T-helper 1 cell treated with Interleukin-12 subunit alpha and Interleukin-12 subunit beta and Interleukin-4 antibody, amounts not matched to agents 30 μg/mL and 1 μg/mL, for 36 hours (primary cell): ENCODE measurements at regions not wholly inside any gene's neighbourhood (a gene's known extent, or its start where the extent isn't known, plus 50 kb on each side); places are given as distances from the start of the nearest gene placed in this dataset.

Source experiments
- H3K27ac Mint-ChIP-seq: one replicate; pipeline ENCODE4 v1.8.0; 2021; ENCODE audit warnings: mild to moderate bottlenecking, mixed read lengths
- H3K27me3 Mint-ChIP-seq: one replicate; pipeline ENCODE4 v1.8.0; 2021; ENCODE audit warnings: low read depth, mixed read lengths
- H3K36me3 Mint-ChIP-seq: one replicate; pipeline ENCODE4 v1.8.0; 2021; ENCODE audit warnings: low read depth, mixed read lengths
- H3K4me1 Mint-ChIP-seq: one replicate; pipeline ENCODE4 v1.8.0; 2021; ENCODE audit warnings: low read depth, mixed read lengths
- H3K4me3 Mint-ChIP-seq: one replicate; pipeline ENCODE4 v1.8.0; 2021; ENCODE audit warnings: mild to moderate bottlenecking, moderate library complexity, mixed read lengths
- H3K9me3 Mint-ChIP-seq: one replicate; pipeline ENCODE4 v1.8.0; 2021; ENCODE audit warnings: mixed read lengths

DNA sequence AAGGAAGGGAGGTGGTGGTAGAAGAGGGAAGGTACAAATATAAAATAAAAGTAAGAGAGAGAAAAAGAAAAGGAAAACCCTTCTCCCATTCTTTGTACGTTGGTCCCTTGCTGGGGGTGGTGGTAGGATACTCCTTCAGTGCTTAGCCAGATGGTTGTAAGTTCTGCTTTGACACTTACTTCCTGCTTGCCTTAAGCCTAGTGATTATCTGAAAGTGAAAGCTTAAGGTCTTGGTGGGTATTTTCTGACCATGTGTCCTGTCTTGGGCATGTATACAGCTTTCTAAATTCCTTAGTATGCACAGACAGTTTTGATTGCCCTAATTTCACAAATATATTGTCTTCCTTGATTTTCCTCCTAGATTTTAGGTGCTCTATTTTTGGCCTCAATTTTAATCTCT is 314.8 kb downstream of the PCDH17 start:
- Mint-ChIP-seq H3K9me3 (peaks cover 19% of the 10 kb centered on the region), H3K4me3 (no peak overlapping the region), H3K36me3 (no peaks in the 10 kb centered on the region), H3K27ac (no peak overlapping the region), H3K4me1 (no peaks in the 10 kb centered on the region), H3K27me3 (no peaks in the 10 kb centered on the region)

DNA sequence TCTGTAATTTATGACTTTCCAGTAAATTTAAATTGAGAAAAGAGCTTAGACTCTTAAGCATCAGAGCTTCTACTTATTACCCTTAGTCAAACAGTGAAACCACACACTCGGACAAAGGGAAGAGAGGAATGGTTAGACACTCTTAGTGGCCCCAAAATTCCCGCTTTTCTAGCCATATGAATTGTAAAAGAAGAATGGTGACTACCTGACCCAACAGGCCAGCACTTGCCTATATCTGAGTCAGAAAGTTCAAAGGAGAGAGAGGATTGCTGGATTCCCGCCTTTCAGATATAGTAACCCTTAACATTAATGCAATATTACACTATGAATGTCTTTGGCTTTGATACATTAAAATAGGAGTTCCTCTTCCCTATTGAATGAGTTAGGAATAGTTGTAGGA is 317.3 kb downstream of the PCDH17 start:
- Mint-ChIP-seq H3K4me1 (no peaks in the 10 kb centered on the region), H3K27ac (no peak overlapping the region), H3K36me3 (no peaks in the 10 kb centered on the region), H3K9me3 (peaks cover 30% of the 10 kb centered on the region), H3K4me3 (no peak overlapping the region), H3K27me3 (no peaks in the 10 kb centered on the region)

DNA sequence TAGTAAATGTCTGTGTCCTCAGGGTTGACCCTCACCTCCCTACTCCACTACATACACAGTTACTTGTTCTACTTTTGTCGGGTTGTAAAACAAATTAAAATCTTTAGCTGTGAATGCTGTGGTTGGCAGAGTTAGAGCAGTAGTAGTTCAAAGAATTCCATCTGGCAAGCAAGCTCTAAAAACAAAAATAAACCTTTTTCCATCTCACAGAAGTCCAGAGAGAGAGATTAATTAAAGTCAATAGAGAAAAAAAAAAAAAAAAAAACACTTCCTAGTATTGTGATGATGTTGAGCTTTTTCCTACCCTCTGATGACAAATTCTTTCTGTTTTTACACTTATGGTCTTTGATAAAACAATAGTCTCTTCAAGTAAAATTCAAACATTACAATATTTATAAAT is 338.4 kb downstream of the PCDH17 start:
- Mint-ChIP-seq H3K9me3 (peaks cover 42% of the 10 kb centered on the region), H3K27ac (no peak overlapping the region), H3K27me3 (no peaks in the 10 kb centered on the region), H3K4me1 (no peaks in the 10 kb centered on the region), H3K4me3 (no peak overlapping the region), H3K36me3 (no peaks in the 10 kb centered on the region)

DNA sequence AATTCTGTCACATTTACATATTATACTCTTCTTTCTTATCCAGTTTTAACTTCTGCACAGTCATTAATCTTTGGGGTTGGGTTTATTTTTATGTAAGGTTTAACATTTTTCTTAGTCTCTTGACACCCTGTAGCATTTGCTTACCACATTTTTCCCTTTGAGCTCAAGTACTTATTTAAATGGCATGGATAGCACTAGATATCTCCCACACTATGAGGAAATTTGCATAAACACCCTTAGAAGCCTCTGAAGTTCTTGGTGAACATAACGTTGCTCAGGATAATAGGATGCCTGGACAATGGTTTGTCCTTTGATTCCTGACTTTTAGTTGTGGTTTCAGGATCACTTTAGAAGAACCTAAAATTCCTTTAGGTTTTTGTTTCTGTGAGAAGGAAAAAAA is 338.9 kb downstream of the PCDH17 start:
- Mint-ChIP-seq H3K4me3 (no peak overlapping the region), H3K36me3 (no peaks in the 10 kb centered on the region), H3K9me3 (peaks cover 38% of the 10 kb centered on the region), H3K27me3 (no peaks in the 10 kb centered on the region), H3K27ac (no peak overlapping the region), H3K4me1 (no peaks in the 10 kb centered on the region)

DNA sequence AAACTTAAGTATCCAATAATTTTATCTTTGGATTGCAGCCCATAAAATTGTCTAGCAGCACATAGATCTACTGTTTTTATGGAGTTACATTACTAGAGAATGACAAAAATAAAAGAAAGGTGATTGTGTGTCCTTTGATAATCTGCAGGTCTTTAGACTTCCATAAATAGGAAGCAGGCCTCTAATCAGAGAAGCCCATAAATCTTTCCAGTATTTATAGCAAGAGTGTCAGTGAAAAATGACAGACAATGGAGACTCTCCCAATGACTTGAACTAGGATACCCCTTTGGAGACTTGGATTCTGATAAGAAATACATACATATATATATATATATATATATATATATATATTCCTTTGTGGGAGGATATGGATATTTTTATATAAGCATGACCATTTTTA is 351.2 kb downstream of the PCDH17 start:
- Mint-ChIP-seq H3K36me3 (no peaks in the 10 kb centered on the region), H3K4me1 (no peaks in the 10 kb centered on the region), H3K27me3 (no peaks in the 10 kb centered on the region), H3K9me3 (peaks cover 36% of the 10 kb centered on the region), H3K4me3 (no peak overlapping the region), H3K27ac (no peak overlapping the region)

DNA sequence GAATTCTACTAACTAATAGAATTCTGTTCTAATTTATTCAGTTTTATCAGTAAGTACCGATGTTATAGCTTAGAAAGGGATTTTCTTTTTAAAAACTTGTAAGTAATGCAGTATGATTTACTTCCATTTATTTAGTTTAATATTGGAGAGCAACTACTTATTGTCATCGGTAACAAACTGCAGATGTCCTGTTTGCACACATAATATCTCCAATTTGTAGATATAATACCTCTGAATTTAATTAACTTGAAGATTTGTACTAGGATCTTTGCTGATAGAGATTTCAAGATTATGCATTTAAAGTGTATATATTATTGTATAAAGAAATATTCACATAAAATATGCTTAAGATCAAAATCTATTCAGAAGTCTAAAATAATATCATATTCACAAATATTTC is 356.7 kb downstream of the PCDH17 start:
- Mint-ChIP-seq H3K9me3 (peaks cover 28% of the 10 kb centered on the region), H3K36me3 (no peaks in the 10 kb centered on the region), H3K27me3 (no peaks in the 10 kb centered on the region), H3K4me3 (no peak overlapping the region), H3K4me1 (no peaks in the 10 kb centered on the region), H3K27ac (no peak overlapping the region)

DNA sequence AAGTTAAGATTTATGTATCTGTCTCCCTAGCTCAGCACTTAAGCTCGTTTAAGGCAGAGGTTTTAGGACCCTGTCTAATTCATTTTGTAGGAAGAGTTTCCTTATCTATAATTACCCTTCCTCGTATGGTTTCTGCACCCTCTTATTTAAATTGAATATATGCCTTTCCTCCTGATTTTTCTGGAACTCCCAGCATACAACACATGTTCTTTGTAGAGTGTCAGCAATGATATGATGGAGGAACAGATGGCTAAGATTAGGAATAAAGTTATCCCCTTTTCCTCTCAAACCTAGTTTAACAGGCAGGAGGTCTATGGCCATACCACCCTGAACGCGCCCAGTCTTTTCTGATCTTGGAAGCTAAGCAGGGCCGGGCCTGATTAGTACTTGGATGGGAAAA is 359.5 kb downstream of the PCDH17 start:
- Mint-ChIP-seq H3K4me3 (no peak overlapping the region), H3K27me3 (no peaks in the 10 kb centered on the region), H3K4me1 (no peaks in the 10 kb centered on the region), H3K27ac (no peak overlapping the region), H3K9me3 (peaks cover 14% of the 10 kb centered on the region), H3K36me3 (no peaks in the 10 kb centered on the region)

DNA sequence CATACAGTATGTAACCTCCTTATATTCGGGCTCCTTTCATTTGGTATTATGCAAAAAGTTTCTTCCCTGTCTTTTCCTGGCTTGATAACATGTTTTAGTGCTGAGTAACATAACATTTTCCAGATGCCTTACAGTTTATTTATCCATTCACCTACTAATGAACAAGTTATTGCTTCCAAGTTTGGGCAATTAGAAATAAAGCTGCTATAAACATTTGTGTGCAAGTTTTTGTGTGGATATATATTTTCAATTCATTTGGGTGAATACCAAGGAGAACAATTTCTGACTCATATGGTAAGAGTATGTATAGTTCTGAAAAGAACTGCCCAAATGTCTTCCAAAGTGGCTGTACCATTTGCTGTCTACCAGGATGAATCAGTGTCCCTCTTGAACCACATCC is 360.9 kb downstream of the PCDH17 start:
- Mint-ChIP-seq H3K27me3 (no peaks in the 10 kb centered on the region), H3K9me3 (peaks cover 4% of the 10 kb centered on the region), H3K36me3 (no peaks in the 10 kb centered on the region), H3K4me1 (no peaks in the 10 kb centered on the region), H3K27ac (no peak overlapping the region), H3K4me3 (no peak overlapping the region)

DNA sequence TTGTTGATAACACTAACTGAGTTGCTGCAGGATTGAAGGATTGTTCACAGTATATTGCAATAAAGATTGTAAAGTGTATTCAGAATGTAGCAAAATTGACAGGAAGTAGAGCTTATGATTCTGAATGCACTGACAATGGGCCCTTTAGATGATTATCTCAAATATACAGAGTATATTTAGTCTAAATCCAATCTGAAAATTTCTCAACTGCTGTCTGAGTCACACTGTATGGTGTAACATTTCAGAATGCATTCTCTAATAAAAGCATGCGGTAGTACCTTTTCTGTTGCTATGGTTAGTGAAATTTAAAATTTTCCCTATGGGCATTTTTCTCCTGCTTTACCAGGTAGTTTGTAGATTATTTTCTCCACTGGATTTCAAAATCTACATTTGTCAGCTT is 365.2 kb downstream of the PCDH17 start:
- Mint-ChIP-seq H3K36me3 (no peaks in the 10 kb centered on the region), H3K4me3 (no peak overlapping the region), H3K27me3 (no peaks in the 10 kb centered on the region), H3K27ac (no peak overlapping the region), H3K9me3 (peaks cover 24% of the 10 kb centered on the region), H3K4me1 (no peaks in the 10 kb centered on the region)

DNA sequence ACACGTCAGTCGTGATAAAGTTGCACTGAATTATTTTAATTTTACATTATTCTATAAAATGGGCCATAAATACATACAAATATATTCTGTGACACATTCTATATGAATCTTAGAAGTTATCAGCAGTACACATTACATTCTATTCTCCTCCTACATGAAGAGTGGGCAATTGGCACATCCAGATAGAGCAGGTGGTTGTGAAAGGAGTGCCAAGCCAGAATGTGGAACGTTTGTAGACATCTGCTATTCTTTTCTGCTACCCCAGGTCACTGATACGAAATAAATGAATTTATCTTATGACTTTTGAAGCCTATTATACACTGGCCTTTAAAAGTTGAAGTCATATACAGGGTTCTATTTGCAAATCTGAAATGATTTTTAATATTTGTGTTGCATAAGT is 373.2 kb downstream of the PCDH17 start:
- no peaks in the 10 kb centered on the region for H3K36me3 Mint-ChIP-seq

DNA sequence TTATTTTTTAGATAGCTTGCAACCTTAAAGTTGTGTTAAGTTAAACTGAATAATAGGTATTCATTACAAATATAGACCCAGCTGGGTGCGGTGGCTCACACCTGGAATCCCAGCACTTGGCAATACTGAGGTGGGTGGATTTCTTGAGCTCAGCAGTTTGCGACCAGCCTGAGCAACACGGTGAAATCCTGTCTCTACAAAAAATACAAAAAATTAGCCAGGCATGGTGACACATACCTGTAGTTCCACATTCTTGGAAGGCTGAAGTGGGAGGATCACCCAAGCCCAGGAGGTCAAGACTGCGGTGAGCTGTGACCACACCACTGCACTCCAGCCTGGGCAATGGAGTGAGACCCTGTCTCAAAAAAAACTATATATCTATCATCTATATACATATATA is 386.5 kb downstream of the PCDH17 start:
- Mint-ChIP-seq H3K9me3 (peaks cover 7% of the 10 kb centered on the region), H3K4me1 (no peaks in the 10 kb centered on the region), H3K27ac (no peak overlapping the region), H3K36me3 (no peaks in the 10 kb centered on the region), H3K27me3 (no peaks in the 10 kb centered on the region), H3K4me3 (no peak overlapping the region)

More for the DNA sequence above, 373.2 kb downstream of the PCDH17 start:
- peaks cover 28% of the 10 kb centered on the region for H3K9me3 Mint-ChIP-seq
- no peaks in the 10 kb centered on the region for H3K4me1 Mint-ChIP-seq
- H3K27ac Mint-ChIP-seq: no peak overlapping the region
- H3K4me3 Mint-ChIP-seq: no peak overlapping the region
- H3K27me3 Mint-ChIP-seq: no peaks in the 10 kb centered on the region

DNA sequence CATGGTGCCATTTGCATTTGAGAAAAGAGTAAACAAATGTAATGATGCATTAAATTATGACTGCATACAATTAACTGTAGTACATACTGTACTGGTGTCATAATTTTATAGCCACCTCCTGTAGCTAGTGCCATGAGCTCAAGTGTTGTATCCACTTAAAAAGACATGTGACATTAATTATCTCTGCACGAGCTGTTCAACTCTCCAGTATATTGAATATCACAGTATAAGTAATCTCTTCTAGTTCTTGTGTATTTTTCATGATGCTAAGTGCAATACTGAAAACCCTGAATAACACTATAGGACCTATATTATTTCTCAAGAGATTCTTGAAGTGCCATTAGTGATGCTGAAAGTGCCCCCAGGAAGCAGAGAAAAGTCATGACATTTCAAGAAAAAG is 387.3 kb downstream of the PCDH17 start:
- H3K27ac Mint-ChIP-seq: no peak overlapping the region
- no peaks in the 10 kb centered on the region for H3K27me3 Mint-ChIP-seq
- peaks cover 4% of the 10 kb centered on the region for H3K9me3 Mint-ChIP-seq
- no peak overlapping the region for H3K4me3 Mint-ChIP-seq
- H3K4me1 Mint-ChIP-seq: no peaks in the 10 kb centered on the region
- no peaks in the 10 kb centered on the region for H3K36me3 Mint-ChIP-seq

DNA sequence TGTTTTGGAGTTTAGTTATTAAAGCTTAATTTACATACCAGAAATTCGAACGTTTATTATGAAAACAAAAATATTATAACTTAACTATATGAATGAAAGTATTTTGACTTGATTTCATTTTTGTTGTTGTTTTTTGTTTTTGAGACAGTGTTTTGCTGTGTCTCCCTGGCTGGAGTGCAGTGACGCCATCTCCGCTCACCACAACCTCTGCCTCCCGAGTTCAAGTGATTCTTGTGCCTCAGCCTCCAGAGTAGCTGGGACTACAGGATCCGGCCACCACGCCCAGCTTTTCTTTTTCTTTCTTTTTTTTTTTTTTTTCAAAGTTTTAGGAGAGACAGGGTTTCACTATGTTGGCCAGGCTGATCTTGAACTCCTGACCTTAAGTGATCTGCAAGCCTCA is 392.6 kb downstream of the PCDH17 start:
- Mint-ChIP-seq H3K4me3 (no peak overlapping the region), H3K27ac (no peak overlapping the region), H3K4me1 (no peaks in the 10 kb centered on the region), H3K9me3 (peaks cover 4% of the 10 kb centered on the region), H3K27me3 (no peaks in the 10 kb centered on the region), H3K36me3 (no peaks in the 10 kb centered on the region)

DNA sequence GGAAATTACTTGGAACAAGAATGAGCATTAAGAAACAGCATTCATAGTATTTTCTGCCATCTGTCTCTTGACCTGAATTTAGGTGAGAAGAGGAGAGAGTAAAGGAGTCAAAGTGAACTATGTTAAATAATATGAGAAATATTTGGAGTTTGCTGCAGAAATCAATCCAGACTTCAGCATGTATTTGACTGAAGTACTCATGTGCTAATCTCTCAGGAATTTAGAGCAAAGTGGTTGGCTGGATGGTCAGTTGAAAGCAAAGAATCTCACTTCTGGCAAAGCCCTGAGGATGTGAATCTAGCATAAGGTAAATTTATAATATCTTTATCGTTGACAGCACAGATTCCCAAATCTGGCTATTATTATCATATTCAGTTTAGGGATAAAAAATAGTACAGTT is 394.3 kb downstream of the PCDH17 start:
- H3K27ac Mint-ChIP-seq: no peak overlapping the region

DNA sequence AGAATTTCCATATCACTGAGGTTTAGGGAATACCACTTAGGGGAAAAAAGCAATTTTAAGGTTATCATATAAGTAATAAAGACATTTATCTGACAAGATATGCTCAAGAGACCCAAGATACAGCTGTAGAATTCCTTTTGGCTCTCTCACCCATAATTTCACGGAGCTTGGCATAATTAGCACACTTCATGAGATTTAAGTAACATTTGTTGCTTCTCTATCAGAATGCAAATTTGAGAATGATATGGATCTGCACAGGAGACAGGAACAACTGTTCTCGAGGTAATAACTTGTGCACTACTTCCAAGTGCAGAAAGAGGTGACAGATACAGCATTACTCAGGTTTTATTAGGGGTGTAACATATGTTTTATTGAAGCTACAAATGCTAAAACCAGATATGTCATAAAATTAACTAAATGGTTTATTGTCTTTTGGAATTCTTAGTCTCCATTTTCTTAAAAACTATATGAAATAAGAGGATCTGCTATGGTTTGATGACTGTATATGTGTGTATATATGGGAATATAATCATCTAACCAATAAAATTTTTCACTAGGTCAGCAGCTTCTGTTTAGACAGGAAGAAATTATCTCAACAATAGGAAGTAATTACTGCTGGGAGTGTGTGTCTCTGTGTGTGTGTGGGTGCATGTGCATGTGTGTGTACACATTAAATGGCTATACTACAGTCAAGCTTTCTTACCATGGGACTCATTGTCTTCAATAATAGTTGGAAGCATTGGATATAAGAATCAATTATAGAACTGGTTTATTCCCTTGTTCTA is 401.3 kb downstream of the PCDH17 start:
- no peaks in the 10 kb centered on the region for H3K9me3 Mint-ChIP-seq
- H3K27me3 Mint-ChIP-seq: no peaks in the 10 kb centered on the region
- no peak overlapping the region for H3K27ac Mint-ChIP-seq
- no peak overlapping the region for H3K4me3 Mint-ChIP-seq
- H3K36me3 Mint-ChIP-seq: no peaks in the 10 kb centered on the region
- no peaks in the 10 kb centered on the region for H3K4me1 Mint-ChIP-seq

More for the DNA sequence above, 394.3 kb downstream of the PCDH17 start:
- Mint-ChIP-seq H3K4me1 (no peaks in the 10 kb centered on the region), H3K36me3 (no peaks in the 10 kb centered on the region), H3K4me3 (no peak overlapping the region), H3K9me3 (peaks cover 4% of the 10 kb centered on the region), H3K27me3 (no peaks in the 10 kb centered on the region)

DNA sequence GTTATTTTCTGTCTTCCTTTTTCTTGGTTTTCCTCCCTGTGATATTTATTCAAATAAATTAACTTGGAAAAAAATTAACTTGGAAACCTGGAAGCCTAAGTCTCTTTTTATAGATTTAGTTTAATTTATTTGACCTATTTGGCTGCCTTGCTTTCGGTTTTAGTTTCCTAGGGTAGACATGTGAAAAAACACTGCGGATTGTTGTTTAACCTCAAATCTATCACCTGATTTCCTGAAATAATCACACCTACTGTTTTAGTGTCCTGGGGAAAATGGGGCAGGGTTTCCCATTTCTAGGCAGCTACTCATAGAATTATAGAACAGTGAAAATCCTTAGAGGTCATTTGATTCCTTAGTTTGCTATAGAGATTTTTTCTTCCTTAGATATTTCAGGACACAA is 412.4 kb downstream of the PCDH17 start:
- Mint-ChIP-seq H3K27me3 (no peaks in the 10 kb centered on the region), H3K9me3 (peaks cover 7% of the 10 kb centered on the region)

More for the DNA sequence above, 412.4 kb downstream of the PCDH17 start:
- Mint-ChIP-seq H3K4me3 (no peak overlapping the region), H3K4me1 (no peaks in the 10 kb centered on the region), H3K36me3 (no peaks in the 10 kb centered on the region), H3K27ac (no peak overlapping the region)
